IMR-90 (cell line): ENCODE measurements at regions not wholly inside any gene's neighbourhood (a gene's known extent, or its start where the extent isn't known, plus 50 kb on each side); places are given as distances from the start of the nearest gene placed in this dataset.

Experiments used
- BHLHE40 ChIP-seq: fragments of 150-350 bp; IDR thresholded peaks from 2 replicates; pipeline ENCODE4 v1.6.1; 2016; ENCODE audit warnings: mild to moderate bottlenecking, low read depth, low read length
- CEBPB ChIP-seq: IDR thresholded peaks from 2 replicates; pipeline ENCODE4 v1.6.1; 2012; ENCODE audit warnings: low read depth, low read length, improper control_type of control experiment
- CTCF ChIP-seq: conservative IDR thresholded peaks from 2 replicates; pipeline ENCODE4 v1.5.1; 2012; ENCODE audit warnings: mild to moderate bottlenecking, low read depth, low read length, improper control_type of control experiment
- FOS ChIP-seq: fragments of 150-350 bp; IDR thresholded peaks from 2 replicates; pipeline ENCODE4 v1.6.1; 2016; ENCODE audit warnings: low read depth, low read length
- MAFK ChIP-seq: IDR thresholded peaks from 2 replicates; pipeline ENCODE4 v1.6.1; 2012; ENCODE audit warnings: low read depth, low read length, improper control_type of control experiment
- MAZ ChIP-seq: IDR thresholded peaks from 2 replicates; pipeline ENCODE4 v1.6.1; 2012; ENCODE audit warnings: low read depth, mild to moderate bottlenecking, low read length, improper control_type of control experiment, moderate library complexity, borderline replicate concordance
- MXI1 ChIP-seq: IDR thresholded peaks from 2 replicates; pipeline ENCODE4 v1.6.1; 2012; ENCODE audit warnings: low read depth, mild to moderate bottlenecking, low read length, moderate library complexity, borderline replicate concordance
- POLR2A ChIP-seq: IDR thresholded peaks from 2 replicates; pipeline ENCODE4 v1.6.1; 2012; ENCODE audit warnings: mild to moderate bottlenecking, low read depth, low read length
- RAD21 ChIP-seq: IDR thresholded peaks from 2 replicates; pipeline ENCODE4 v1.6.1; 2012; ENCODE audit warnings: low read length, improper control_type of control experiment
- RCOR1 ChIP-seq: IDR thresholded peaks from 2 replicates; pipeline ENCODE4 v1.6.1; 2012; ENCODE audit warnings: mild to moderate bottlenecking, low read length, improper control_type of control experiment; ENCODE audit not compliant: insufficient replicate concordance
- RFX5 ChIP-seq: IDR thresholded peaks from 2 replicates; pipeline ENCODE4 v1.8.0; 2012; ENCODE audit warnings: low read depth, mild to moderate bottlenecking, low read length, moderate library complexity
- SMC3 ChIP-seq: fragments of 150-350 bp; IDR thresholded peaks from 2 replicates; pipeline ENCODE4 v1.6.1; 2016; ENCODE audit warnings: low read depth, mild to moderate bottlenecking, antibody characterized with exemption, low read length, moderate library complexity
- USF2 ChIP-seq: fragments of 150-350 bp; IDR thresholded peaks from 2 replicates; pipeline ENCODE4 v1.6.1; 2017; ENCODE audit warnings: mild to moderate bottlenecking, antibody characterized with exemption, low read length, low read depth

GRCh38 chr11:8744423-8744822 is 61.8 kb downstream of the RPL27A start:
- TF ChIP-seq POLR2A, result no peak
- no peak for TF ChIP-seq RAD21
- TF ChIP-seq CTCF, result no peak
- TF ChIP-seq SMC3, result no peak
- no peak for TF ChIP-seq FOS
- TF ChIP-seq RFX5, result no peak
- TF ChIP-seq BHLHE40, result no peak
- TF ChIP-seq MXI1, result no peak
- no peak for TF ChIP-seq MAZ
- no peak for TF ChIP-seq USF2
- no peak for TF ChIP-seq MAFK
- no peak for TF ChIP-seq RCOR1
- TF ChIP-seq CEBPB, result no peak
